ENCODE measurements at regions not wholly inside any gene's neighbourhood (a gene's known extent, or its start where the extent isn't known, plus 50 kb on each side); places are given as distances from the start of the nearest gene placed in this dataset.

DNA sequence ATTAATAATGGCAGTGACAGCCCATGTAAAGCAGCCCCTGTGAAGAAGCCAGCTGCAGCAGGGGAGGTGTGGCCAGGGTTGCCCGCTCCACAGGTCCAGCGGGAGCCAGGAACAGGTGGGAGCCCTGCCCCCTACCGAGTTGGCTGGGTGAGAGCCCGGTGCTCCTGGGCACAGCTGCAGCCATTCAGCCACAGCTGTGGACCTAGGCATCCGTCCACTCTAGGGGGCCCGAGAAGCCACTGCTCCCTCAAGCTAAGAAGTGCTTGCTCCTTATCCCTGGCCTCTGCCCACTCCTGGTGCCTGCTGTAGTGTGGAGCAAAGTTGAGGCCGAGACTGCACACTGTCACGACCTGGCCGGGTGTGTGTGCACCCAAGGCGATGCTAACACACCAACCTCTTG lies 1469.0 kb downstream of the PCDH7 start:
- intact Hi-C loops (cut with DNase I) = no loop called here
- no peak for DNase-seq (ENCODE audit: low spot score)

DNA sequence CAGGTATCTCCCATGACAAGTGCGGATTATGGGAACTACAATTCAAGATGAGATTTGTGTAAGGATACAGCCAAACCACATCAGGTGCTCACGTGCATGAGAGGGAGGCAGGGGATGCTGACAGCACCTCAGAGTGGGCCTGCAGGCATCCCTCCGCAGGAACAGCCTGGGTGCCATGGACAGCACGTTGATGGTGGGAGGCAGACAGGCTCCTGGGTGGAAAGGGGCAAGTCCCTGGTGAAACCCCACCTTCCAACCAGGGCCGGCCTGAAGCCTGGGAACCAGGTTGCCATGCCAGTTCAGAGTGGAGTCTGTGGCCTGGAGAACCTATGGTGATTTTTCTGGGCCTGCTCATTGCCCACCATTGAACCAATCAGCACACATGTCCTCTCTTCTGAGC lies 1469.6 kb downstream of the PCDH7 start:
- DNase-seq (ENCODE audit: low spot score) = no peak
- intact Hi-C loops (cut with DNase I) = no loop called here

GRCh38 chr4:32191961-32192360 lies 1471.8 kb downstream of the PCDH7 start:
- DNase-seq (ENCODE audit: low spot score) = no peak
- intact Hi-C loops (cut with DNase I) = no loop called here

DNA sequence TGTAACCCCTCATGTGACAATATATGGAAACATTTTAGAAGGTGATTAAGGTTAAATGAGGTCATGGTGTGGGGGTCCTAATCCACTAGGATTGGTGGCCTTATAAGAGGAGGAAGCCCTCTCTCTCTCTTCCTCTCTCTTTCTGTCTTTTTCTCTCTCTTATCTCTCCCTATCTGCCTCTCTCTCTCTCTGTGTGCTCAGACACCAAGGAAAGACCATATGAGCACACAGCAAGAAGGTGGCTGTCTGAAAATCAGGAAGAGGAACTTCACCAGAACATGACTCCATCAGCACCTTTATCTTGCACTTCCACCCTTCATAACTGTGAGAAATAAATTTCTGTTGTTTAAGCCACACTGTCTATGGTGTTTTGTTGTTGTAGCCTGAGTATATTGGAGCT lies 1472.2 kb downstream of the PCDH7 start:
- intact Hi-C loops (cut with DNase I) = no loop called here
- no peak for DNase-seq (ENCODE audit: low spot score)

DNA sequence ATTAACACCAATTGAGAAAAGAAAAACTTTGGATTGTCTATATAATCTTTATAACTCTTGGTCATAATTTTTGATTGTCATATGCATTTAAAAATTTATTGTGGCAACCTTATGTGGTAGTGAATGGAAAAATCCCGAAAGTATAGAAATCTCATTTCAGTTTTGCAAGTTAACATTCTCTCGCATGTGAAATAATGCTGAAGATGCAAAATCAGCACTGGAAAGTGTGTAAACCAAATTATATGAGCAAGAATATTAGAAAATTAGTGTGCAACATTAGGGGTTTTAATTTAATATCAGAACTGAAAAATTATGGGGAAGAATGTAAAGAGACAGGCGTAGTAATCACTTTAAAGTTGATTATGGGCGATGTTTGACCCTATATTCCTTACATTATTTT lies 1472.8 kb downstream of the PCDH7 start:
- intact Hi-C loops (cut with DNase I) = no loop called here
- DNase-seq (ENCODE audit: low spot score) = no peak

- DNase-seq (ENCODE audit: low spot score) = no peak
- intact Hi-C loops (cut with DNase I) = no loop called here
Measured at GRCh38 chr4:32196950-32197688, 1477.0 kb downstream of the PCDH7 start.

DNA sequence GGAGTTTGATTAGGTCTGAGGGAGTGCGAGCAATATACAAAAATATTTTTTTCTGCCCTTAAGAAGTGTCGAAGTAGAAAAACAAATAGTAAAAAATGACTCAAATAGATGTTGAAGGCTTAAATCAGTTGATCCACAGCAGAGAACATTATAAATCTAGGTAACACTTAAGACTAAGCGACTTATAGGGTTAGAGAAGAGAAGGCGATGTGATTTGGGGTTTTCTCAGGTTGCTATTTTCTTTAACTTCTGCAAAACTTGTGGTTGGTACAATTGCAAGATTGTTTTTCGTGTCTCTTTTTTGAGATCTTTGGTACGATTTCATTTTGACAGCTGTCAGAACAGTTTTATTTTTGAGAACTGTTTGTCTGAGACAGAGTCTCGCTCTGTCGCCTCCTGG lies 1479.5 kb downstream of the PCDH7 start:
- DNase-seq (ENCODE audit: low spot score) = no peak
- intact Hi-C loops (cut with DNase I) = no loop called here

DNA sequence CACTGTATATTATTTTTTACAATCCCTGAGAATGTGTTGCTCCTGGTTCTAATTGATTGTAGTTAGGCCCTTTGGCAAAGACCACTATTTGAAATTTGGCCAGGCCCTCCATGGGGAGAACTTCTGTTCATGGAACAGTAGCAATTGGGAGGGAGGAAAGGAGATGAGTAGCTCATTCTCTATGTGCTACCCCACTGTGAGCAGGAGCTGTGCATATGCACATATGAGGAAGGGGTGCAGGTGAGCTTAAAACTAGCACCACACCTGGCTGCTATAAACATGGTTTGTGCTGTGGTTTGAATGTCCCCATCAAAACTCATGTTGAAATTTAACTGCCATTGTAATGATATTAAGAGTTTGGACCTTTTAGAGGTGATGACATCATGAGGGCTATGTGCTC lies 1483.2 kb downstream of the PCDH7 start:
- intact Hi-C loops (cut with DNase I) = no loop called here

GRCh38 chr4:32206756-32207155 lies 1486.6 kb downstream of the PCDH7 start:
- intact Hi-C loops (cut with DNase I) = no loop called here
- no peak for DNase-seq (ENCODE audit: low spot score)

More for the DNA sequence above, 1483.2 kb downstream of the PCDH7 start:
- no peak for DNase-seq (ENCODE audit: low spot score)

DNA sequence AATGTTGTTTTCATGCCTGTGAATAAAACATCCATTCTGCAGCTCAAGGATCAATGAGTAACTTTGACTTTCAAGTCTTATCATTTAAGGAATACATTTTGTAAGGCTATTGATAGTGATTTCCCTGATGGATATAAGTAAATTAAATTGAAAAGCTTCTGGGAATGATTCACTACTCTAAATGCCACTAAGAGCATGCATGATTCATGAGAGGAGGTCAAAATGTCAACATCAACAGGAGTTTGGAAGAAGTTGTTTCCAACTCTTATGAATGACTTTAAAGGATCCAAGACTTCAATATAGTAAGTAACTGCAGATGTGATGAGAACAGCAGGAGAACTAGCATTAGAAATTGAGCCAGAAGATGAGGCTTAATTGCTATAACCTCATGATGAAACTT lies 1487.3 kb downstream of the PCDH7 start:
- DNase-seq (ENCODE audit: low spot score) = no peak
- intact Hi-C loops (cut with DNase I) = no loop called here

GRCh38 chr4:32215277-32215676 lies 1495.1 kb downstream of the PCDH7 start:
- intact Hi-C loops (cut with DNase I) = no loop called here
- no peak for DNase-seq (ENCODE audit: low spot score)

- no peak for DNase-seq (ENCODE audit: low spot score)
Measured at GRCh38 chr4:32216502-32216901, 1496.3 kb downstream of the PCDH7 start.

DNA sequence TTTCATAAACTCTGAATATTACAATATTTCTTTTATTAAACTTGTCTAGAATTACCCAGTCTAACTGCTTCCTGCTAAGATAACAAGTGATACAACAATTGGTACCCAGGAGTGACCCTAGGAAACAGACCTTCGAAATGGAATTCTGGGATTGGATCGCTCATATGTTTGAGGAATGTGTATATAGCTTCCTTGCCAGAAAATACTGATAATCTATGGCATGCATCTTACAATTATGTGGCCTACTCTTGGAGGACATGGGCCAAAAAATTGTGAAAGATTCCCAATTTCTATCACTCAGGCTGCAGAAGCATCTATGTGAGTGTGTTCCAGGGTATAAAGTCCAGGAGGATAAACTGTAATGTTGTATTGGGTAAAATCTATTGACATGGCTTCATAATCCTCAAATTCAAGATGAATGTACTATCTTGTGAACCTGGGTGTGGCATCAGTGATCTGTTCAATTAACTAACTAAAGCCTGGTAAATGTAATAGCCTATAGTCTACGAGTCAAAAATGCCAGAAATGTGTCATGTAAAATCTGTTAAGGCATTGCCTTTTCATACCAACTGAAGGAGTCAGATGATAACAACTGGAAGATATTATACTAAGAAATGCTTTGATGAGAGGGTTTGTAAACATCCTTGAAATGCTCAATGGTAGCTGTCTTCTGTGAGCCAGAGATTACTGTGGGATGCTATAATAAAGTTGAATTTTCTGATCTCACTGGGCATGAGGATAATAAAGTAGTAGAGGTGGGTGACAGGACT lies 1499.3 kb downstream of the PCDH7 start:
- intact Hi-C loops (cut with DNase I) = no loop called here
- no peak for DNase-seq (ENCODE audit: low spot score)

More at GRCh38 chr4:32216502-32216901, 1496.3 kb downstream of the PCDH7 start:
- intact Hi-C loops (cut with DNase I) = no loop called here

- intact Hi-C loops (cut with DNase I) = no loop called here
- no peak for DNase-seq (ENCODE audit: low spot score)
Measured at GRCh38 chr4:32226204-32226603, 1506.0 kb downstream of the PCDH7 start.

DNA sequence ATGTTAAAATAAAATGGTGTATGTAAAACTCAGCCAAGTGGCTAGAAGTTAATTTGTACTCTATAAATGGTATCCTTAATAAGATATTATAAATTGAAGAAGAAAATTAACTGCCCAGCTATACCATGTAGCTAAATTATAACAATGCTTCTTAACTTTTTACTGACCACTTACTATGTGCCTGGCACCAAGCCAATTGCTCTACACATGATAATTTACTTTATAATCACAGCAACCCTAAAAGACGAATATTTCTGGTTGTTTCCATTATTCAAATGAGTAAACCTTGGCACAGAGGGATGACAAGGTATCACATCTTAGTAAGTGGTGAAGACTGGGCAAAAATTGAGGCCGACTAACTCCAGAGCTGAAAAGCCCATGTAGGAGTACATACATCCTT lies 1506.6 kb downstream of the PCDH7 start:
- intact Hi-C loops (cut with DNase I) = no loop called here
- DNase-seq (ENCODE audit: low spot score) = no peak

DNA sequence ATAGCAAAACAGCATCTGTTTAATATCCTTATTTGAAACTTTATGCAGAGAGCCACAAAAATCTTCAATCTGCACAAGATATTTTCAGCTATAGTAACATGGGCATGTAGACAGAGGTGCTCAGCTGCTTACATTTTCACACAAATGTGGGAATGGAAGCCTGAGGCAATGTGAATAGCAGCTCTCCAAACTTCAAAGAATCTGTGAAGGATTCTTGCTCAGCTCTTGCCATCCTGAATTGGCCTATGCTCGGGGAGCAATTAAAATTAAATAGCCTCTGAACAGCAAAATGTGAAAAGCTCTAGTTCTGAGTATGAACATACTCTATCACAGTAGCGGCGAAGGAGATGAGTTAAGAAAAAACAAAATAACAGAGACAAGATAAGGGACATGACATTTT lies 1523.8 kb downstream of the PCDH7 start:
- no peak for DNase-seq (ENCODE audit: low spot score)
- intact Hi-C loops (cut with DNase I) = no loop called here

DNA sequence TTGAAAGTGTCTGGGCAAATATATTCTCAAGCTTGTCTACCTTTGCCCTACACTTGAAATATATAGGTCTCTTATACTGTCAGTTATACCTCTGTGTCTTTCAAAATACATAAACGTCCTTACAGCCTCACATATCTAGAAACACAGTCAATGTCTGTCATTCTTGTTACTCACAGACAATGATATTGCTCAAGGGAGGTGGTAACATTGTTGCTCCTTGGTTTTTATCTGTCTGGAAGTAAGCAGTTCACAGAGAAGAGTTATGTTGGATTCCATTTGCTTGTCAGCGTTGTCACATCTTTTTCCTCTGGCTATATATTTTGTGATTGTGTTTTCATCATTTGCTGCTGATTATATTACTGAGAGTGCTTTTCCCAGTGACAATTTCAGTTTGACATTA lies 1528.9 kb downstream of the PCDH7 start:
- intact Hi-C loops (cut with DNase I) = no loop called here
- no peak for DNase-seq (ENCODE audit: low spot score)

- intact Hi-C loops (cut with DNase I) = no loop called here
- no peak for DNase-seq (ENCODE audit: low spot score)
Measured at GRCh38 chr4:32251126-32251525, 1531.0 kb downstream of the PCDH7 start.

DNA sequence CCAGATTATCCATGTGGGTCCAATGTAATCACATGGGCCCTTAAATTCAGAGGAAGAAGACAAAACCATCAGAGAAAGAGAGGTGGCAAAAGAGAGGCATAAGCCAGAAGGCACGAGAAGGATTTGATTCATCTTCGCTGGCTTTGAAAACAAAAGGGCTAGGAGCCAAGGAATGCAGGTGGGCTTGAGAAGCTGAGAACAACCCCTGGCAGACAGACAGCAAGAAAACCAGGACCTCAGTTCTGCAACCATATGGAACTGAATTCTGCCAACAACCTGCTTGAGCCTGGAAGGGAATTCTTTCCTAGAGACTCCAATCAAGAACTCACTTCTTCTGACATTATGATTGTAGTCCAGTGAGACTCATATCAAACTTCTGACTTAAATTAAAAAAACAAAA lies 1531.8 kb downstream of the PCDH7 start:
- no peak for DNase-seq (ENCODE audit: low spot score)
- intact Hi-C loops (cut with DNase I) = no loop called here

DNA sequence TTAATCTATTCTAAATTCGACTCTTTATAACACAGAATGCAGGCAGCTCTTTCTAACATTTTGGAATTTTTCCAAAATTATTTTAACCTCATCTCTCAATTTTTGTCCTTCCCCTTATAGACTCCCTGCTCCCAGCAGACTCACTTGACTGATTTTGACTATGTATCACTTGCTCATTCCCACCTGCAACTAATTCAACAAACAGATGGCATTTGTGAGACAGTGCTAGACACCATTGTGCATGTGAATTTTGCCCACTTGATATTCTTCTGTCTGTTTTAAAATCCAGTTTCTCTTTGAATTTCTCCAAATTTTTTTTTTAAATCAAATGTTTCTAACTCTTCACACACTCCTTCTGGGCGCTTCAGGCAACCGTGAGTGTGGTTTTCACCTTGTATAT lies 1534.0 kb downstream of the PCDH7 start:
- intact Hi-C loops (cut with DNase I) = no loop called here
- DNase-seq (ENCODE audit: low spot score) = no peak

DNA sequence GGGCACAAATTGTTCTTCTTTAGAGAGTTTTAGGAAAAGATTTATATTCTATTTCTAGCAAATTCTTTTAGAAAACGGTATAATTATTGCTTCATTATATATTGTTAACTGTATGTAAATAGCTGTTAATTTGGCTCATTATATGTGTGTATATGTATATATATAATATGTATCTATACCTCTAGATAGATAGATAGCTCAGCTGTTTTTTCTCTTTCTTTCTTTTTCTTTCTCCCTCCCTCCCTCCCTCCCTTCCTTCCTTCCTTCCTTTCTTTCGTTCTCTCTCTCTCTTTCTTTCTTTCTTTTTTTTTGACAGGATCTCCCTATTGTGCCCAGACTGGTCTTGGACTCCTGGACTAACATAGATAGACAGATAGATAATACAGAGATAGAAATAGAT lies 1538.8 kb downstream of the PCDH7 start:
- DNase-seq (ENCODE audit: low spot score) = no peak
- intact Hi-C loops (cut with DNase I) = no loop called here

All from cardiac septum (tissue), 1 donor.